ENCODE measurements at regions not wholly inside any gene's neighbourhood (a gene's known extent, or its start where the extent isn't known, plus 50 kb on each side); places are given as distances from the start of the nearest gene placed in this dataset.

DNA sequence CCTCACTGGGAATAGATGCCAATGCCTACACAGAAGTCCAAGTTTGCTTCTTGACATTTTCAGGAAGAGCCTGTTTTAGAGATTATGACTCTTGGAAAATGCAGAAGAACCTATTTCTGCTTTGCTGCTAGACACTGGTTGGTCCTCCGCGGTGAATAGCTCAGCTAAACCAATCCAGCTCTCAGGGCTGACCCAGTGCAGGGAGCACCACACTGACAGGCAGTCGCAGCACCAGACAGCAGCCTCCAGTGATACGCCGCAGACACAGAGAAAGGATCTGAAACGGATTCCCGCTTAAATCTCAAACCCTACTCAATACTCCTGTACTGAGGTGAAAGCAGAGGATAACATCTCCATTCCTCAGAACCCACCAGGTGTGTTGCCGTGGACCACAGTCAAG, 183.4 kb downstream of the ENGASE start:
- Histone ChIP-seq H3K36me3 (ENCODE audit: control insufficient read depth in 1 of 2, insufficient read depth in 2 of 2, low read length in 2 of 2) (no peaks in the 10 kb centered on the region), H3K9me3 (ENCODE audit: control insufficient read depth in 1 of 2, insufficient read depth in 1 of 2, low read depth in 1 of 2, low read length in 2 of 2) (no peaks in the 10 kb centered on the region), H3K4me3 (replicated peaks in 1 of 2; ENCODE audit: low read depth in 1 of 2, low read length in 2 of 2) (no peak overlapping the region), H3K4me2 (ENCODE audit: low read length) (no peak overlapping the region), H3K4me1 (ENCODE audit: control insufficient read depth in 1 of 2, insufficient read depth in 2 of 2, low read length in 2 of 2) (no peaks in the 10 kb centered on the region), H3K27me3 (ENCODE audit: insufficient read depth, low read length) (peaks cover 81% of the 10 kb centered on the region), H3K79me2 (ENCODE audit: insufficient read depth, low read length) (no peaks in the 10 kb centered on the region), H3K9me2 (ENCODE audit: insufficient read depth) (no peaks in the 10 kb centered on the region), H3K9ac (ENCODE audit: low read length) (no peak overlapping the region), H2AFZ (ENCODE audit: low read depth, low read length, poor library complexity, severe bottlenecking) (no peak overlapping the region), H3K27ac (ENCODE audit: low read depth, low read length) (no peak overlapping the region), H4K20me1 (ENCODE audit: insufficient read depth) (no peaks in the 10 kb centered on the region)
- no TSS peak for BruUV-seq (replicated peaks)
- RAD21 ChIA-PET (ENCODE audit: low non-redundant PET in 1 of 2, low total read pairs in 2 of 2, uncharacterized antibody in 2 of 2, unreplicated experiment in 2 of 2), result no interaction called here
- CTCF ChIA-PET, result interaction anchor here (0.9 kb wide), 1 partner anchor 1118 kb away, joined by 4 read pairs; no protein-coding TSS in a partner anchor
- no peak for DNase-seq (ENCODE audit: low read depth, low spot score)
- no peak for ATAC-seq
- intact Hi-C loops (cut with micrococcal nuclease), result no loop called here
- POLR2A ChIA-PET, result no interaction called here
- TF ChIP-seq EZH2phosphoT487 (IDR thresholded peaks at IDR 0.05; ENCODE audit: borderline replicate concordance) (no peak), FOSL1 (IDR thresholded peaks at IDR 0.05; ENCODE audit: low read depth) (no peak), ZBTB33 (IDR thresholded peaks at IDR 0.05; ENCODE audit: extremely low read depth, insufficient replicate concordance, low read length) (no peak), POLR2AphosphoS5 (IDR thresholded peaks at IDR 0.05; ENCODE audit: low read depth, low read length) (no peak), RAD21 (IDR thresholded peaks at IDR 0.05; ENCODE audit: low read depth) (no peak), MAX (IDR thresholded peaks at IDR 0.05) (no peak), EZH2 (IDR thresholded peaks at IDR 0.05) (no peak), SP1 (IDR thresholded peaks at IDR 0.05; ENCODE audit: low read depth) (no peak), REST (IDR thresholded peaks at IDR 0.05; ENCODE audit: low read depth) (no peak), SIN3A (IDR thresholded peaks at IDR 0.05; ENCODE audit: low read depth) (no peak), CBX3 (IDR thresholded peaks at IDR 0.05; ENCODE audit: low read depth) (no peak), ZFX (IDR thresholded peaks at IDR 0.05) (no peak), POLR2A (IDR thresholded peaks at IDR 0.05; ENCODE audit: borderline replicate concordance, extremely low read depth, insufficient read depth, insufficient read length) (no peak), ELF1 (IDR thresholded peaks at IDR 0.05; ENCODE audit: borderline replicate concordance, low read depth) (no peak), YY1 (IDR thresholded peaks at IDR 0.05; ENCODE audit: extremely low read depth, insufficient replicate concordance, low read depth, low read length) (no peak), EGR1 (IDR thresholded peaks at IDR 0.05; ENCODE audit: low read depth) (no peak), TCF7L2 (IDR thresholded peaks at IDR 0.05; ENCODE audit: borderline replicate concordance, extremely low read depth, insufficient read depth, insufficient read length) (no peak), JUND (IDR thresholded peaks at IDR 0.05) (no peak)
- TF ChIP-seq, protein P1, sequence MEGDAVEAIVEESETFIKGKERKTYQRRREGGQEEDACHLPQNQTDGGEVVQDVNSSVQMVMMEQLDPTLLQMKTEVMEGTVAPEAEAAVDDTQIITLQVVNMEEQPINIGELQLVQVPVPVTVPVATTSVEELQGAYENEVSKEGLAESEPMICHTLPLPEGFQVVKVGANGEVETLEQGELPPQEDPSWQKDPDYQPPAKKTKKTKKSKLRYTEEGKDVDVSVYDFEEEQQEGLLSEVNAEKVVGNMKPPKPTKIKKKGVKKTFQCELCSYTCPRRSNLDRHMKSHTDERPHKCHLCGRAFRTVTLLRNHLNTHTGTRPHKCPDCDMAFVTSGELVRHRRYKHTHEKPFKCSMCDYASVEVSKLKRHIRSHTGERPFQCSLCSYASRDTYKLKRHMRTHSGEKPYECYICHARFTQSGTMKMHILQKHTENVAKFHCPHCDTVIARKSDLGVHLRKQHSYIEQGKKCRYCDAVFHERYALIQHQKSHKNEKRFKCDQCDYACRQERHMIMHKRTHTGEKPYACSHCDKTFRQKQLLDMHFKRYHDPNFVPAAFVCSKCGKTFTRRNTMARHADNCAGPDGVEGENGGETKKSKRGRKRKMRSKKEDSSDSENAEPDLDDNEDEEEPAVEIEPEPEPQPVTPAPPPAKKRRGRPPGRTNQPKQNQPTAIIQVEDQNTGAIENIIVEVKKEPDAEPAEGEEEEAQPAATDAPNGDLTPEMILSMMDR (IDR thresholded peaks at IDR 0.05 in 2 of 3, conservative IDR thresholded peaks at IDR 0.05 in 1 of 3; ENCODE audit: borderline replicate concordance in 1 of 3, insufficient read depth in 1 of 3, low read depth in 2 of 3, low read length in 2 of 3), result no peak
- TF ChIP-seq, protein P2, sequence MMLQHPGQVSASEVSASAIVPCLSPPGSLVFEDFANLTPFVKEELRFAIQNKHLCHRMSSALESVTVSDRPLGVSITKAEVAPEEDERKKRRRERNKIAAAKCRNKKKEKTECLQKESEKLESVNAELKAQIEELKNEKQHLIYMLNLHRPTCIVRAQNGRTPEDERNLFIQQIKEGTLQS (IDR thresholded peaks at IDR 0.05), result no peak
